ENCODE measurements at regions not wholly inside any gene's neighbourhood (a gene's known extent, or its start where the extent isn't known, plus 50 kb on each side); places are given as distances from the start of the nearest gene placed in this dataset.

DNA sequence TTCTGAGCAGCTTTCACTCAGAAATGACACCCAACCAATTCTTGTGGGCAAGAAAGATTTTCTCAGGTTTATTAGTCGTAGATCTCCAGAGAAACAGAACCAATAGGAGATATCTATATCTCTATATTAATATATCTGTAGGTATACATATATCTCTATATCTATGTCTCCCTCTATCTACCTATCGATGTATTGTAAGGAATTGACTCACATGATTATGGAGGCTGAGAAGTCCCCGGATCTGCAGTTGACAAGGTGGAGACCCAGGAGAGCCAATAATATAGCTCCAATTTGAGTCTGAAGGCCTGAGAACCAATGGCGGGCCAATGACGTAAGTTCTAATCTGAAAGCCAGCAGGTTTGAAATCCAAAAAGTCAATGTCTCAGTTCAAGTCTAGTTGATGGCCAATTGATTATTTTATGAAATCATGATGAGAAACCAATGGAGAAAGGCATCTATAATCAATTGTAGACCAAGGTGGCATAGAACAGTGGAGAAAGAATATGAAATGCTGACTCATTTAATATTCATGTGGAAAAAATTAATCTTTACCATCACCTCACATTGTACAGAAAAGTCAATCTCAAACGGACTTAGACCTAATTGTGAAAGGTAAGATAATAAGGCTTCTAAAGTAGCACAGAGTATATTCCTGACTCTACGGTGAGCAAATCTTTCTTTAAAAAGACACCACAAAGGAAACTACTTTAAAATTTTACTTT, 65.6 kb upstream of the CHRNA7 start:
- TF ChIP-seq, protein P1, sequence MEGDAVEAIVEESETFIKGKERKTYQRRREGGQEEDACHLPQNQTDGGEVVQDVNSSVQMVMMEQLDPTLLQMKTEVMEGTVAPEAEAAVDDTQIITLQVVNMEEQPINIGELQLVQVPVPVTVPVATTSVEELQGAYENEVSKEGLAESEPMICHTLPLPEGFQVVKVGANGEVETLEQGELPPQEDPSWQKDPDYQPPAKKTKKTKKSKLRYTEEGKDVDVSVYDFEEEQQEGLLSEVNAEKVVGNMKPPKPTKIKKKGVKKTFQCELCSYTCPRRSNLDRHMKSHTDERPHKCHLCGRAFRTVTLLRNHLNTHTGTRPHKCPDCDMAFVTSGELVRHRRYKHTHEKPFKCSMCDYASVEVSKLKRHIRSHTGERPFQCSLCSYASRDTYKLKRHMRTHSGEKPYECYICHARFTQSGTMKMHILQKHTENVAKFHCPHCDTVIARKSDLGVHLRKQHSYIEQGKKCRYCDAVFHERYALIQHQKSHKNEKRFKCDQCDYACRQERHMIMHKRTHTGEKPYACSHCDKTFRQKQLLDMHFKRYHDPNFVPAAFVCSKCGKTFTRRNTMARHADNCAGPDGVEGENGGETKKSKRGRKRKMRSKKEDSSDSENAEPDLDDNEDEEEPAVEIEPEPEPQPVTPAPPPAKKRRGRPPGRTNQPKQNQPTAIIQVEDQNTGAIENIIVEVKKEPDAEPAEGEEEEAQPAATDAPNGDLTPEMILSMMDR (IDR thresholded peaks at IDR 0.05) = no peak
- no peak for TF ChIP-seq POLR2A (IDR thresholded peaks at IDR 0.05)

Data from testis (tissue), 2 donors.